IMR-90 (cell line): ENCODE measurements at regions not wholly inside any gene's neighbourhood (a gene's known extent, or its start where the extent isn't known, plus 50 kb on each side); places are given as distances from the start of the nearest gene placed in this dataset.

Experiments used
- ATAC-seq: fragments of 200-7000 bp; cut with Tn5 transposase; 2 replicates; pipeline ENCODE4 v1.9.1; 2020; ENCODE audit warnings: low read depth, mild to moderate bottlenecking, moderate library complexity
- BruUV-seq: library from RNA; stranded (reverse); fragments of 400-500 nt; replicated peaks from 2 replicates; lab custom pipeline; 2021; lab: Mats Ljungman, UMichigan
- CTCF ChIA-PET: fragments of 300-600 bp; formaldehyde crosslinking; extraction: SDS; loops from one replicate; lab custom pipeline; 2021; ENCODE audit warnings: antibody characterized with exemption; lab: Yijun Ruan, JAX
- POLR2A ChIA-PET: fragments of 300-600 bp; sonication (Branson Sonifier 250); formaldehyde crosslinking; loops from one replicate; lab custom pipeline; 2022; ENCODE audit warnings: antibody characterized with exemption; ENCODE audit not compliant: unreplicated experiment; lab: Charles Lee
- DNase-seq: peaks from one replicate; pipeline ENCODE4 v3.0.0; 2013
- H2AFZ ChIP-seq: replicated peaks from 2 replicates; pipeline ENCODE3; 2013; ENCODE audit warnings: low read length, mild to moderate bottlenecking; ENCODE audit not compliant: poor library complexity
- H2AK5ac ChIP-seq: 2 replicates; pipeline ENCODE4 v1.6.1; 2013; ENCODE audit warnings: low read depth, low read length, inconsistent platforms
- H2AK9ac ChIP-seq: replicated peaks from 2 replicates; pipeline ENCODE3; 2013; ENCODE audit warnings: mild to moderate bottlenecking, low read depth, low read length, moderate library complexity; ENCODE audit not compliant: poor library complexity
- H2BK120ac ChIP-seq: 2 replicates; pipeline ENCODE4 v1.6.1; 2013; ENCODE audit warnings: low read depth, low read length, inconsistent platforms
- H2BK15ac ChIP-seq: 3 replicates; pipeline ENCODE4 v1.6.1; 2013; ENCODE audit warnings: low read depth, low read length, inconsistent platforms
- H2BK20ac ChIP-seq: 2 replicates; pipeline ENCODE4 v1.6.1; 2013; ENCODE audit warnings: low read depth, mild to moderate bottlenecking, inconsistent platforms, low read length, moderate library complexity
- H2BK5ac ChIP-seq: 2 replicates; pipeline ENCODE4 v1.6.1; 2013; ENCODE audit warnings: mild to moderate bottlenecking, low read depth, low read length, inconsistent platforms; ENCODE audit not compliant: poor library complexity, severe bottlenecking
- H3K14ac ChIP-seq: replicated peaks from 2 replicates; pipeline ENCODE4 v1.6.1; 2013; ENCODE audit warnings: low read depth, low read length, inconsistent platforms
- H3K18ac ChIP-seq: 2 replicates; pipeline ENCODE4 v1.6.1; 2013; ENCODE audit warnings: low read depth, low read length, control low read depth
- H3K23ac ChIP-seq: 2 replicates; pipeline ENCODE4 v1.6.1; 2013; ENCODE audit warnings: low read depth, low read length, inconsistent platforms
- H3K27ac ChIP-seq: 2 replicates; pipeline ENCODE4 v1.5.1; 2013; ENCODE audit warnings: mild to moderate bottlenecking, control low read depth, low read length; ENCODE audit not compliant: insufficient read depth
- H3K27me3 ChIP-seq: 2 replicates; pipeline ENCODE4 v1.6.1; 2013; ENCODE audit warnings: low read length; ENCODE audit not compliant: control insufficient read depth, insufficient read depth
- H3K36me3 ChIP-seq: 2 replicates; pipeline ENCODE4 v1.6.1; 2013; ENCODE audit warnings: low read length, mixed read lengths; ENCODE audit not compliant: control insufficient read depth, insufficient read depth
- H3K4ac ChIP-seq: 2 replicates; pipeline ENCODE4 v1.6.1; 2013; ENCODE audit warnings: low read depth, low read length, inconsistent platforms
- H3K4me1 ChIP-seq: 2 replicates; pipeline ENCODE4 v1.6.1; 2013; ENCODE audit warnings: low read length, mixed read lengths; ENCODE audit not compliant: control insufficient read depth, insufficient read depth
- H3K4me2 ChIP-seq: 2 replicates; pipeline ENCODE4 v1.6.1; 2013; ENCODE audit warnings: low read depth, mild to moderate bottlenecking, control low read depth, low read length, moderate library complexity
- H3K4me3 ChIP-seq: 2 replicates; pipeline ENCODE4 v1.5.1; 2013; ENCODE audit warnings: low read depth, mild to moderate bottlenecking, control low read depth, low read length, moderate library complexity; ENCODE audit not compliant: insufficient read depth
- H3K56ac ChIP-seq: 2 replicates; pipeline ENCODE4 v1.6.1; 2013; ENCODE audit warnings: low read length, inconsistent platforms; ENCODE audit not compliant: insufficient read depth; ENCODE audit errors: extremely low read depth
- H3K79me1 ChIP-seq, 2 experiments: 2 replicates each; pipeline ENCODE4 v1.6.1; 2013; ENCODE audit warnings: low read length in 2 of 2, inconsistent platforms in 1 of 2, low read depth in 1 of 2
- H3K9ac ChIP-seq: 2 replicates; pipeline ENCODE4 v1.6.1; 2013; ENCODE audit warnings: low read depth, low read length, control low read depth
- H3K9me1 ChIP-seq: 2 replicates; pipeline ENCODE4 v1.6.1; 2013; ENCODE audit warnings: low read length, inconsistent platforms; ENCODE audit not compliant: insufficient read depth
- H3K9me3 ChIP-seq: 2 replicates; pipeline ENCODE4 v1.6.1; 2013; ENCODE audit warnings: low read length; ENCODE audit not compliant: control insufficient read depth, insufficient read depth
- H4K20me1 ChIP-seq: 2 replicates; pipeline ENCODE4 v1.6.1; 2013; ENCODE audit warnings: low read length, inconsistent platforms; ENCODE audit not compliant: insufficient read depth
- H4K5ac ChIP-seq: 2 replicates; pipeline ENCODE4 v1.6.1; 2013; ENCODE audit warnings: mild to moderate bottlenecking, low read depth, low read length, control low read depth
- H4K8ac ChIP-seq, 2 experiments: 2 replicates each; pipeline ENCODE4 v1.6.1; 2013; ENCODE audit warnings: low read depth in 2 of 2, low read length in 2 of 2, control low read depth in 1 of 2, inconsistent platforms in 1 of 2
- H4K91ac ChIP-seq: 2 replicates; pipeline ENCODE4 v1.6.1; 2013; ENCODE audit warnings: low read depth, low read length, inconsistent platforms; ENCODE audit not compliant: insufficient read depth
- FOS ChIP-seq: fragments of 150-350 bp; IDR thresholded peaks from 2 replicates; pipeline ENCODE4 v1.6.1; 2016; ENCODE audit warnings: low read depth, low read length
- MAFK ChIP-seq: IDR thresholded peaks from 2 replicates; pipeline ENCODE4 v1.6.1; 2012; ENCODE audit warnings: low read depth, low read length, improper control_type of control experiment
- MAZ ChIP-seq: IDR thresholded peaks from 2 replicates; pipeline ENCODE4 v1.6.1; 2012; ENCODE audit warnings: low read depth, mild to moderate bottlenecking, low read length, improper control_type of control experiment, moderate library complexity, borderline replicate concordance
- NFE2L2 ChIP-seq: fragments of 150-350 bp; IDR thresholded peaks from 2 replicates; pipeline ENCODE4 v1.6.1; 2016; ENCODE audit warnings: low read depth, mild to moderate bottlenecking, low read length
- POLR2A ChIP-seq: IDR thresholded peaks from 2 replicates; pipeline ENCODE4 v1.6.1; 2012; ENCODE audit warnings: mild to moderate bottlenecking, low read depth, low read length
- RCOR1 ChIP-seq: IDR thresholded peaks from 2 replicates; pipeline ENCODE4 v1.6.1; 2012; ENCODE audit warnings: mild to moderate bottlenecking, low read length, improper control_type of control experiment; ENCODE audit not compliant: insufficient replicate concordance
- RFX5 ChIP-seq: IDR thresholded peaks from 2 replicates; pipeline ENCODE4 v1.8.0; 2012; ENCODE audit warnings: low read depth, mild to moderate bottlenecking, low read length, moderate library complexity
- SMC3 ChIP-seq: fragments of 150-350 bp; IDR thresholded peaks from 2 replicates; pipeline ENCODE4 v1.6.1; 2016; ENCODE audit warnings: low read depth, mild to moderate bottlenecking, antibody characterized with exemption, low read length, moderate library complexity
- WGBS, 2 experiments: methylation state at CpG; one replicate each; pipeline versions ENCODE4 v1.1.5 to v1.1.7; 2013; ENCODE audit warnings: missing lambda C conversion rate in 2 of 2; ENCODE audit not compliant: insufficient read length in 1 of 2; ENCODE audit errors: extremely low coverage in 2 of 2; 5-methylcytosine and 5-hydroxymethylcytosine counted together
- dilution Hi-C: fragments of 300-500 bp; cut with HindIII; formaldehyde crosslinking; loops from one replicate; pipeline ENCODE4 v1.14.3; 2018; ENCODE audit warnings: low sequenced_read_pairs; ENCODE audit not compliant: unreplicated experiment
- in situ Hi-C: fragments of 300-500 bp; cut with MboI; formaldehyde crosslinking; loops from 3 replicates; pipeline ENCODE4 v1.14.3; 2019; ENCODE audit warnings: low sequenced_read_pairs, inconsistent platforms, mixed read lengths
- intact Hi-C: fragments of 100-400 bp; cut with micrococcal nuclease; formaldehyde crosslinking; loops from 2 replicates; pipeline ENCODE4 v1.10.0; 2022
- TF ChIP-seq, protein P1 (sequence below): fragments of 150-350 bp; IDR thresholded peaks from 2 replicates; pipeline ENCODE4 v1.6.1; 2017; ENCODE audit warnings: mild to moderate bottlenecking, antibody characterized with exemption, low read length, low read depth
- TF ChIP-seq, protein P2 (sequence below): fragments of 150-350 bp; IDR thresholded peaks from 2 replicates; pipeline ENCODE4 v1.6.1; 2016; ENCODE audit warnings: low read depth, mild to moderate bottlenecking, low read length, moderate library complexity, borderline replicate concordance

DNA sequence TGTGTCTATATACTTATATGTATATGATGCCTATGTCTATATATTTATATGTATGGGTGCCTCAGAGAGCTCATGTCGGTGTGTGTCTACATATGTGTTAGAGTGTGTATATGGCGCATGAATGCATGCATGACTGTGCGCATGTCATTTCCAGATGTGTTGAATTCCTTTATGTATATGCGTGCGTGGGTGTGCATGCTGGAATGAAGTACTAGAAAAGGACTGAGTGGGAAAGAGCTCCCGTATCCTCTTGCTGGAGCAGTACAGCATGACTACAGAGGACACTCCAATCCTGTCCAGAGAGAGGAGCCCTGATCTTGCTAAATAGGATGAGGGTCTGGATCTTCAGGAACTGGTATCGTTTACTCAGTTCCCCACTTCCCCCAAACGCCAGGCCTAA, 56.8 kb upstream of the LRPPRC start:
- Histone ChIP-seq H4K91ac (no peak overlapping the region), H3K18ac (no peak overlapping the region), H4K20me1 (no peaks in the 10 kb centered on the region), H3K4me3 (no peak overlapping the region), H3K23ac (no peak overlapping the region), H2BK120ac (no peak overlapping the region), H3K79me1 (no peaks in the 10 kb centered on the region), H3K9me1 (no peaks in the 10 kb centered on the region), H2AK5ac (no peak overlapping the region), H3K56ac (no peak overlapping the region), H2AK9ac (no peak overlapping the region), H4K5ac (no peak overlapping the region), H3K9ac (no peak overlapping the region), H4K8ac (no peak overlapping the region), H3K36me3 (no peaks in the 10 kb centered on the region), H3K27me3 (peaks cover 15% of the 10 kb centered on the region), H2AFZ (no peak overlapping the region), H2BK20ac (no peak overlapping the region), H3K27ac (no peak overlapping the region), H3K4ac (no peak overlapping the region), H3K14ac (no peak overlapping the region), H2BK5ac (no peak overlapping the region), H3K4me2 (no peak overlapping the region), H3K9me3 (no peaks in the 10 kb centered on the region), H2BK15ac (no peak overlapping the region), H3K4me1 (no peaks in the 10 kb centered on the region)
- 90% methylated on average over 3 of the region's 8 CpGs; no CpG with 5 or more reads in 1 of the 2 experiments for WGBS, 2 experiments
- dilution Hi-C loops (no loop called here), intact Hi-C loops (no loop called here), in situ Hi-C loops (no loop called here)
- ChIA-PET POLR2A (no interaction called here), CTCF (interaction anchor here (0.7 kb wide), 1 partner anchor 427 kb away, joined by 3 read pairs; no protein-coding TSS in a partner anchor)
- BruUV-seq: no TSS peak
- no peak for DNase-seq
- ATAC-seq: no peak
- TF ChIP-seq POLR2A: no peak
- no peak for TF ChIP-seq RFX5
- no peak for TF ChIP-seq MAZ
- no peak for TF ChIP-seq MAFK
- no peak for TF ChIP-seq RCOR1
- TF ChIP-seq FOS: no peak
- TF ChIP-seq, protein P1, sequence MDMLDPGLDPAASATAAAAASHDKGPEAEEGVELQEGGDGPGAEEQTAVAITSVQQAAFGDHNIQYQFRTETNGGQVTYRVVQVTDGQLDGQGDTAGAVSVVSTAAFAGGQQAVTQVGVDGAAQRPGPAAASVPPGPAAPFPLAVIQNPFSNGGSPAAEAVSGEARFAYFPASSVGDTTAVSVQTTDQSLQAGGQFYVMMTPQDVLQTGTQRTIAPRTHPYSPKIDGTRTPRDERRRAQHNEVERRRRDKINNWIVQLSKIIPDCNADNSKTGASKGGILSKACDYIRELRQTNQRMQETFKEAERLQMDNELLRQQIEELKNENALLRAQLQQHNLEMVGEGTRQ: no peak
- no peak for TF ChIP-seq NFE2L2
- TF ChIP-seq, protein P2, sequence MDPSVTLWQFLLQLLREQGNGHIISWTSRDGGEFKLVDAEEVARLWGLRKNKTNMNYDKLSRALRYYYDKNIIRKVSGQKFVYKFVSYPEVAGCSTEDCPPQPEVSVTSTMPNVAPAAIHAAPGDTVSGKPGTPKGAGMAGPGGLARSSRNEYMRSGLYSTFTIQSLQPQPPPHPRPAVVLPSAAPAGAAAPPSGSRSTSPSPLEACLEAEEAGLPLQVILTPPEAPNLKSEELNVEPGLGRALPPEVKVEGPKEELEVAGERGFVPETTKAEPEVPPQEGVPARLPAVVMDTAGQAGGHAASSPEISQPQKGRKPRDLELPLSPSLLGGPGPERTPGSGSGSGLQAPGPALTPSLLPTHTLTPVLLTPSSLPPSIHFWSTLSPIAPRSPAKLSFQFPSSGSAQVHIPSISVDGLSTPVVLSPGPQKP: no peak
- TF ChIP-seq SMC3: no peak
